MCF 10A (cell line): ENCODE measurements at regions not wholly inside any gene's neighbourhood (a gene's known extent, or its start where the extent isn't known, plus 50 kb on each side); places are given as distances from the start of the nearest gene placed in this dataset.

Experiments
- BruUV-seq: library from RNA; stranded (reverse); fragments of 400-500 nt; replicated peaks from 2 replicates; lab custom pipeline; 2021; lab: Mats Ljungman, UMichigan
- CTCF ChIA-PET: fragments of 300-600 bp; sonication (Branson Sonifier 250); formaldehyde crosslinking; extraction: SDS; loops from one replicate; lab custom pipeline; 2021; ENCODE audit warnings: antibody characterized with exemption, inconsistent platforms; lab: Yijun Ruan, JAX
- POLR2A ChIA-PET: fragments of 300-600, 350-650 bp; sonication (Branson Sonifier 250); formaldehyde crosslinking; extraction: SDS; loops from one replicate; lab custom pipeline; 2020; ENCODE audit warnings: antibody characterized with exemption, inconsistent platforms; lab: Yijun Ruan, JAX
- DNase-seq: peaks from one replicate; pipeline ENCODE4 v3.0.0-alpha.2; 2018; ENCODE audit not compliant: unreplicated experiment
- H3K27ac Mint-ChIP-seq: one replicate; pipeline ENCODE4 v1.8.0; 2022; ENCODE audit warnings: mild to moderate bottlenecking, low read depth, mixed read lengths; ENCODE audit not compliant: unreplicated experiment
- H3K27me3 Mint-ChIP-seq: one replicate; pipeline ENCODE4 v1.8.0; 2022; ENCODE audit warnings: mixed read lengths; ENCODE audit not compliant: insufficient read depth, unreplicated experiment
- H3K36me3 Mint-ChIP-seq: one replicate; pipeline ENCODE4 v1.8.0; 2022; ENCODE audit warnings: mild to moderate bottlenecking, moderate library complexity, mixed read lengths; ENCODE audit not compliant: insufficient read depth, unreplicated experiment
- H3K4me1 Mint-ChIP-seq: one replicate; pipeline ENCODE4 v1.8.0; 2022; ENCODE audit warnings: mixed read lengths; ENCODE audit not compliant: insufficient read depth, unreplicated experiment
- H3K4me3 Mint-ChIP-seq: one replicate; pipeline ENCODE4 v1.8.0; 2022; ENCODE audit warnings: mild to moderate bottlenecking, moderate library complexity, mixed read lengths; ENCODE audit not compliant: unreplicated experiment
- H3K9me3 Mint-ChIP-seq: one replicate; pipeline ENCODE4 v1.8.0; 2022; ENCODE audit warnings: mixed read lengths; ENCODE audit not compliant: unreplicated experiment
- CTCF ChIP-seq: fragments of 200-600 bp; IDR thresholded peaks from one replicate; pipeline ENCODE4 v1.8.0; 2022; ENCODE audit warnings: antibody characterized with exemption, mild to moderate bottlenecking; ENCODE audit not compliant: unreplicated experiment
- intact Hi-C: fragments of 100-400 bp; cut with micrococcal nuclease; formaldehyde crosslinking; loops from 2 replicates; pipeline ENCODE4 v1.14.1; 2022

- DNase-seq, result no peak
- CTCF ChIA-PET, result interaction anchor here (0.6 kb wide), 1 partner anchor 491 kb away, joined by 3 read pairs; no protein-coding TSS in a partner anchor
- no peak overlapping the region for H3K27ac Mint-ChIP-seq
- no peak overlapping the region for H3K4me3 Mint-ChIP-seq
- no peaks in the 10 kb centered on the region for H3K27me3 Mint-ChIP-seq
- H3K36me3 Mint-ChIP-seq, result no peaks in the 10 kb centered on the region
- no peaks in the 10 kb centered on the region for H3K9me3 Mint-ChIP-seq
- no peak for TF ChIP-seq CTCF
- no TSS peak for BruUV-seq
- intact Hi-C loops, result no loop called here
- peaks cover 6% of the 10 kb centered on the region for H3K4me1 Mint-ChIP-seq
- POLR2A ChIA-PET, result no interaction called here
Observed at GRCh38 chrX:141759238-141759637, 60.7 kb upstream of the SPANXD start.

GRCh38 chrX:141760761-141761160 lies 62.2 kb upstream of the SPANXD start:
- POLR2A ChIA-PET, result interaction anchor here (0.7 kb wide), 1 partner anchor 48 kb away, joined by 3 read pairs; no protein-coding TSS in a partner anchor
- BruUV-seq, result no TSS peak
- DNase-seq, result peak; percentile 28
- no peak overlapping the region for H3K27ac Mint-ChIP-seq
- no peaks in the 10 kb centered on the region for H3K36me3 Mint-ChIP-seq
- no peaks in the 10 kb centered on the region for H3K27me3 Mint-ChIP-seq
- no peak for TF ChIP-seq CTCF
- no peaks in the 10 kb centered on the region for H3K9me3 Mint-ChIP-seq
- CTCF ChIA-PET, result interaction anchor here (1.0 kb wide), 1 partner anchor 12 kb away, joined by 4 read pairs; no protein-coding TSS in a partner anchor
- intact Hi-C loops, result no loop called here
- H3K4me1 Mint-ChIP-seq, result peaks cover 6% of the 10 kb centered on the region
- no peak overlapping the region for H3K4me3 Mint-ChIP-seq

DNA sequence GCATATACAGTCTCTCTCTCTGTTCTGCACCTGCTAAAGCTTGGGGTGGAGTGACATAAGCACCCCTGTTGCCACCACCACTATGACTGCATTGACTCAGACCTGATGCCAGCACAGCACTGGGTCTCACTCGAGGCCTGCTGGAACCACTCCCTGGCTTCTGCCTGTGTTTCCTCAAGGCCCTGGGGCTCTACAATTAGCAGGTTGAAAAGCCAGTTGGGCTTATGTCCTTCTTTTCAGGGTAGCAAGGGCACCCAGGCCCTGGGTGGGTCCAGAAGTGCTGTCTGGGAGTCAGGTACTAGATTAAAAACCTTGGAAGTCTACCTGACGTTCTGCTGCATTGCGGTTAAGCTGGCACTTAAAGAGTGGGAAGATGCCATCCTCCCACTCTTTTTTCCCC lies 50.5 kb upstream of the MAGEC3 start:
- no peak for DNase-seq
- no peaks in the 10 kb centered on the region for H3K36me3 Mint-ChIP-seq
- BruUV-seq, result no TSS peak
- no peak overlapping the region for H3K4me3 Mint-ChIP-seq
- intact Hi-C loops, result no loop called here
- peaks cover 13% of the 10 kb centered on the region for H3K9me3 Mint-ChIP-seq
- no peaks in the 10 kb centered on the region for H3K27me3 Mint-ChIP-seq
- POLR2A ChIA-PET, result no interaction called here
- TF ChIP-seq CTCF, result no peak
- no peaks in the 10 kb centered on the region for H3K4me1 Mint-ChIP-seq
- CTCF ChIA-PET, result no interaction called here
- H3K27ac Mint-ChIP-seq, result no peak overlapping the region
